H9 (cell line): ENCODE measurements at regions not wholly inside any gene's neighbourhood (a gene's known extent, or its start where the extent isn't known, plus 50 kb on each side); places are given as distances from the start of the nearest gene placed in this dataset.

ENCODE experiments used
- DNase-seq: peaks from one replicate; pipeline ENCODE4 v3.0.0-alpha.2; 2017
- H2AFZ ChIP-seq: one replicate; pipeline ENCODE4 v1.6.1; 2013; ENCODE audit warnings: mild to moderate bottlenecking, low read length, control low read depth, moderate library complexity
- H2AK5ac ChIP-seq: 2 replicates; pipeline ENCODE4 v1.6.1; 2013; ENCODE audit warnings: low read length, control low read depth, mixed read lengths; ENCODE audit not compliant: insufficient read length
- H2BK120ac ChIP-seq: one replicate; pipeline ENCODE4 v1.6.1; 2013; ENCODE audit warnings: low read depth, mild to moderate bottlenecking, low read length, control low read depth, inconsistent platforms; ENCODE audit not compliant: poor library complexity, severe bottlenecking
- H2BK12ac ChIP-seq: 2 replicates; pipeline ENCODE4 v1.6.1; 2013; ENCODE audit warnings: low read length, control low read depth, mixed read lengths, low read depth; ENCODE audit not compliant: insufficient read length
- H2BK15ac ChIP-seq: 2 replicates; pipeline ENCODE4 v1.6.1; 2013; ENCODE audit warnings: low read depth, low read length, control low read depth
- H2BK20ac ChIP-seq: one replicate; pipeline ENCODE4 v1.6.1; 2013; ENCODE audit warnings: low read depth, mild to moderate bottlenecking, low read length, control low read depth, inconsistent platforms; ENCODE audit not compliant: poor library complexity, severe bottlenecking
- H2BK5ac ChIP-seq: 2 replicates; pipeline ENCODE4 v1.6.1; 2013; ENCODE audit warnings: low read length, control low read depth, mixed read lengths; ENCODE audit not compliant: insufficient read length
- H3K14ac ChIP-seq: 2 replicates; pipeline ENCODE4 v1.6.1; 2013; ENCODE audit warnings: low read length, control low read depth; ENCODE audit not compliant: insufficient read depth
- H3K18ac ChIP-seq: 2 replicates; pipeline ENCODE4 v1.6.1; 2013; ENCODE audit warnings: low read depth, mild to moderate bottlenecking, mixed read lengths, low read length, control low read depth; ENCODE audit not compliant: insufficient read length
- H3K23ac ChIP-seq: 2 replicates; pipeline ENCODE4 v1.6.1; 2013; ENCODE audit warnings: low read length, control low read depth, mixed read lengths, low read depth; ENCODE audit not compliant: insufficient read length
- H3K23me2 ChIP-seq: 2 replicates; pipeline ENCODE4 v1.6.1; 2013; ENCODE audit warnings: low read depth, mild to moderate bottlenecking, mixed read lengths, low read length, control low read depth; ENCODE audit not compliant: insufficient read length, poor library complexity, severe bottlenecking
- H3K27ac ChIP-seq: 2 replicates; pipeline ENCODE4 v1.5.1; 2013; ENCODE audit warnings: low read length, control low read depth, mixed read lengths, low read depth; ENCODE audit not compliant: insufficient read length
- H3K27me3 ChIP-seq: 2 replicates; pipeline ENCODE4 v1.6.1; 2013; ENCODE audit warnings: low read length, control low read depth, inconsistent platforms; ENCODE audit not compliant: insufficient read depth
- H3K4ac ChIP-seq: 2 replicates; pipeline ENCODE4 v1.6.1; 2013; ENCODE audit warnings: low read depth, mild to moderate bottlenecking, control low read depth, inconsistent platforms, low read length, moderate library complexity
- H3K4me1 ChIP-seq: 2 replicates; pipeline ENCODE4 v1.6.1; 2013; ENCODE audit warnings: low read length, control low read depth, inconsistent platforms; ENCODE audit not compliant: insufficient read depth
- H3K4me2 ChIP-seq: 2 replicates; pipeline ENCODE4 v1.6.1; 2013; ENCODE audit warnings: low read length, control low read depth, mixed read lengths; ENCODE audit not compliant: insufficient read length, insufficient read depth
- H3K56ac ChIP-seq: 2 replicates; pipeline ENCODE4 v1.6.1; 2013; ENCODE audit warnings: low read depth, mild to moderate bottlenecking, mixed read lengths, low read length, control low read depth; ENCODE audit not compliant: insufficient read length
- H3K79me1 ChIP-seq: 2 replicates; pipeline ENCODE4 v1.6.1; 2013; ENCODE audit warnings: low read depth, mild to moderate bottlenecking, moderate library complexity, low read length, control low read depth, inconsistent platforms; ENCODE audit not compliant: insufficient read depth, poor library complexity, severe bottlenecking
- H3K79me2 ChIP-seq: 2 replicates; pipeline ENCODE4 v1.6.1; 2013; ENCODE audit warnings: low read length, control low read depth, inconsistent platforms; ENCODE audit not compliant: insufficient read depth
- H3K9ac ChIP-seq: 2 replicates; pipeline ENCODE4 v1.6.1; 2013; ENCODE audit warnings: low read length, control low read depth, mixed read lengths; ENCODE audit not compliant: insufficient read length; ENCODE audit errors: extremely low read depth
- H3K9me3 ChIP-seq: one replicate; pipeline ENCODE4 v1.6.1; 2013; ENCODE audit warnings: low read depth, low read length, inconsistent platforms; ENCODE audit not compliant: control insufficient read depth
- H3T11ph ChIP-seq: one replicate; pipeline ENCODE4 v1.6.1; 2013; ENCODE audit warnings: mild to moderate bottlenecking, low read length, control low read depth, inconsistent platforms
- H4K20me1 ChIP-seq: one replicate; pipeline ENCODE4 v1.6.1; 2013; ENCODE audit not compliant: control insufficient read depth, insufficient read length, insufficient read depth
- H4K5ac ChIP-seq: 2 replicates; pipeline ENCODE4 v1.6.1; 2013; ENCODE audit warnings: low read depth, mild to moderate bottlenecking, mixed read lengths, low read length, control low read depth; ENCODE audit not compliant: insufficient read length
- H4K8ac ChIP-seq: replicated peaks from 2 replicates; pipeline ENCODE4 v1.6.1; 2013; ENCODE audit warnings: low read length, control low read depth, mixed read lengths, low read depth; ENCODE audit not compliant: insufficient read length
- H4K91ac ChIP-seq: 2 replicates; pipeline ENCODE4 v1.6.1; 2013; ENCODE audit warnings: low read depth, mild to moderate bottlenecking, moderate library complexity, mixed read lengths, low read length, control low read depth; ENCODE audit not compliant: insufficient read length
- H3K27ac Mint-ChIP-seq, 3 experiments: 2 replicates in 2 of 3; 3 replicates in 1 of 3; pipeline ENCODE4 v1.8.0; 2020 to 2021; ENCODE audit warnings: mixed read lengths in 3 of 3, mild to moderate bottlenecking in 1 of 3, moderate library complexity in 1 of 3
- H3K27me3 Mint-ChIP-seq: 2 replicates; pipeline ENCODE4 v1.8.0; 2021; ENCODE audit warnings: low read depth, mild to moderate bottlenecking, moderate library complexity, mixed read lengths
- H3K36me3 Mint-ChIP-seq, 3 experiments: 2 replicates in 2 of 3; 3 replicates in 1 of 3; pipeline ENCODE4 v1.8.0; 2020 to 2021; ENCODE audit warnings: low read depth in 3 of 3, mixed read lengths in 3 of 3; ENCODE audit not compliant: insufficient read depth in 1 of 3
- H3K4me1 Mint-ChIP-seq, 2 experiments: 2 replicates each; pipeline ENCODE4 v1.8.0; 2020; ENCODE audit warnings: mixed read lengths in 2 of 2
- H3K4me3 Mint-ChIP-seq, 2 experiments: 2 replicates in 1 of 2; 3 replicates in 1 of 2; pipeline ENCODE4 v1.8.0; 2020 to 2021; ENCODE audit warnings: mild to moderate bottlenecking in 2 of 2, mixed read lengths in 2 of 2, moderate library complexity in 1 of 2
- H3K9me3 Mint-ChIP-seq, 2 experiments: 2 replicates in 1 of 2; 3 replicates in 1 of 2; pipeline ENCODE4 v1.8.0; 2020; ENCODE audit warnings: mild to moderate bottlenecking in 2 of 2, mixed read lengths in 2 of 2, moderate library complexity in 1 of 2
- CTCF ChIP-seq: fragments of 200-600 bp; sonication (generic); conservative IDR thresholded peaks from 3 replicates; pipeline ENCODE4 v1.8.0; 2021; ENCODE audit warnings: antibody characterized with exemption, mild to moderate bottlenecking
- WGBS: extraction: QIAGEN DNeasy Blood & Tissue Kit; methylation state at CpG from one replicate; pipeline ENCODE4 v1.1.7; 2013; ENCODE audit warnings: missing lambda C conversion rate, low lambda C conversion rate, mixed read lengths; ENCODE audit not compliant: insufficient read length; ENCODE audit errors: extremely low coverage; 5-methylcytosine and 5-hydroxymethylcytosine counted together

- Histone ChIP-seq H2AFZ (no peak overlapping the region), H3K4ac (no peak overlapping the region), H3K18ac (no peak overlapping the region), H2BK20ac (no peak overlapping the region), H2AK5ac (no peak overlapping the region), H3T11ph (no peak overlapping the region), H3K4me2 (no peak overlapping the region), H3K79me2 (no peaks in the 10 kb centered on the region), H3K79me1 (no peaks in the 10 kb centered on the region), H3K27ac (no peak overlapping the region), H3K23ac (no peak overlapping the region), H2BK12ac (no peak overlapping the region), H3K9ac (no peak overlapping the region), H3K56ac (no peak overlapping the region), H3K14ac (no peak overlapping the region), H4K5ac (no peak overlapping the region), H2BK120ac (no peak overlapping the region), H2BK15ac (no peak overlapping the region), H4K91ac (no peak overlapping the region), H4K8ac (no peak overlapping the region), H3K27me3 (peaks cover 2% of the 10 kb centered on the region; the same call in 1 of the 2 replicates), H2BK5ac (no peak overlapping the region), H4K20me1 (no peaks in the 10 kb centered on the region), H3K4me1 (peaks cover 5% of the 10 kb centered on the region; the same call in 1 of the 2 replicates), H3K23me2 (no peaks in the 10 kb centered on the region), H3K9me3 (no peaks in the 10 kb centered on the region)
- Mint-ChIP-seq H3K4me3 (no peak overlapping the region), H3K9me3 (peaks cover 16 to 19% of the 10 kb centered on the region in 2 experiments), H3K27me3 (peaks cover 98% of the 10 kb centered on the region), H3K4me1 (peaks cover 15 to 20% of the 10 kb centered on the region in 2 experiments), H3K36me3 (peaks cover 0 to 10% (median 7%) of the 10 kb centered on the region in 3 experiments; a peak in 5 of 7 replicates), H3K27ac (no peak overlapping the region)
- TF ChIP-seq CTCF: no peak
- DNase-seq: no peak
- WGBS: no CpG with 5 or more reads among the region's 1 CpG
Measured at GRCh38 chr1:5232537-5232936, 578.1 kb downstream of the AJAP1 start.
